ENCODE measurements at regions not wholly inside any gene's neighbourhood (a gene's known extent, or its start where the extent isn't known, plus 50 kb on each side); places are given as distances from the start of the nearest gene placed in this dataset.
A peak's percentile ranks its signal among the peaks of the same experiment; 100 is the strongest.

GRCh38 chr4:128387600-128388351 lies 100.2 kb upstream of the PGRMC2 start:
- Histone ChIP-seq H3K27me3 (ENCODE audit: control insufficient read depth, insufficient read depth, low read length) (no peaks in the 10 kb centered on the region), H3K36me3 (ENCODE audit: control insufficient read depth, insufficient read depth, low read length) (no peaks in the 10 kb centered on the region), H3K4me3 (ENCODE audit: low read depth, low read length) (no peak overlapping the region)
- peak; percentile 70 for DNase-seq (ENCODE audit: low read depth)
- no peak for TF ChIP-seq CTCF (IDR thresholded peaks at IDR 0.05; ENCODE audit: insufficient read depth, low read length, severe bottlenecking)
- peak; percentile 66 for FAIRE-seq

DNA sequence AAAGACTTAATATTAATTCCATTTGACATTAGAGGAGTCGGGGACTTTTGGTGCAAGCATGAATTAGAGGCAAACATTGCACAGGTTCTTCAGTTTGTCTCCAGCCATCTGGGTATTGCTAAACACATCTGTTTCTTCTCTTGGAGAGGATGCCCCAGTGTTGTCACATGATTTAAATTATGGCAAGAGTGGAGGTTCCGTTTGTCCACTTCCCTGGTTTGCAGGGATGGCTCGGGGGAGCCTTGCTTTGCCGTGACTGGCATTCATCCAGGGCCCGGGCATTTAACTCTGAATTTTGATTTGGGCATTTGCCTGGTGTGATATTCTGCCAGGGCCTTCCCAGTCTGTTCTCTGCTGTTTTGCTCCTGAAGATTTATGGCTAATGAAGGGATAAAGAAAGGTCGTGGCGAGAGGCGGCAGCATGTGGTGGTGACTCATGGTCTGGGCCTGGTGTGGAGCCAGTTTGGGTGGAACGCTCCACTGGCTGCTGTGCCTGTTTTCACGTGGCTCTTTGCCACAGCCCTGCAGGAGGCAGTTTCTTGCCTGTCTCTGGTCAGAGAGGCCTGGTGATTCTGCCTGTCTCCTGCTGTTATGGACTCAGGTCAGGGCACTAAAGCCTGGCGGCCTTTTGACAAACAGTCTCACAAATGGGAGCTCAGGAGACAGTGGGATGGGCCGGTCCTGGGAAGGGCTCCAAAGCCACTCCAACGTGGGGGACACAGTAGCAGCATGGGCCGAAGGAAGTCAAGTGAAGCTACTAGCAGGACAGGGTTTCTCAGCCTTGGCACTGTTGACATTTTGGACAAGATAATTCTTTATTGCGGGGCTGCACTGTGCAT lies 99.4 kb upstream of the PGRMC2 start:
- FAIRE-seq (no peak), DNase-seq (ENCODE audit: low read depth) (peak; percentile 74)
- Histone ChIP-seq H3K4me3 (ENCODE audit: low read depth, low read length) (no peak overlapping the region), H3K36me3 (ENCODE audit: control insufficient read depth, insufficient read depth, low read length) (no peaks in the 10 kb centered on the region), H3K27me3 (ENCODE audit: control insufficient read depth, insufficient read depth, low read length) (no peaks in the 10 kb centered on the region)
- no peak for TF ChIP-seq CTCF (IDR thresholded peaks at IDR 0.05; ENCODE audit: insufficient read depth, low read length, severe bottlenecking)

GRCh38 chr4:128385683-128386304 lies 98.2 kb upstream of the PGRMC2 start:
- peak; percentile 31 for TF ChIP-seq CTCF (IDR thresholded peaks at IDR 0.05; ENCODE audit: insufficient read depth, low read length, severe bottlenecking)
- no peak for FAIRE-seq

GRCh38 chr4:128384765-128385598 lies 97.4 kb upstream of the PGRMC2 start:
- Histone ChIP-seq H3K4me3 (ENCODE audit: low read depth, low read length) (no peak overlapping the region), H3K36me3 (ENCODE audit: control insufficient read depth, insufficient read depth, low read length) (no peaks in the 10 kb centered on the region), H3K27me3 (ENCODE audit: control insufficient read depth, insufficient read depth, low read length) (no peaks in the 10 kb centered on the region)
- TF ChIP-seq CTCF (IDR thresholded peaks at IDR 0.05; ENCODE audit: insufficient read depth, low read length, severe bottlenecking), result no peak
- no peak for FAIRE-seq
- DNase-seq (ENCODE audit: low read depth), result no peak

More at GRCh38 chr4:128385683-128386304, 98.2 kb upstream of the PGRMC2 start:
- no peak overlapping the region for H3K4me3 ChIP-seq (ENCODE audit: low read depth, low read length)
- H3K27me3 ChIP-seq (ENCODE audit: control insufficient read depth, insufficient read depth, low read length), result no peaks in the 10 kb centered on the region
- DNase-seq (ENCODE audit: low read depth), result peak; percentile 91
- no peaks in the 10 kb centered on the region for H3K36me3 ChIP-seq (ENCODE audit: control insufficient read depth, insufficient read depth, low read length)

DNA sequence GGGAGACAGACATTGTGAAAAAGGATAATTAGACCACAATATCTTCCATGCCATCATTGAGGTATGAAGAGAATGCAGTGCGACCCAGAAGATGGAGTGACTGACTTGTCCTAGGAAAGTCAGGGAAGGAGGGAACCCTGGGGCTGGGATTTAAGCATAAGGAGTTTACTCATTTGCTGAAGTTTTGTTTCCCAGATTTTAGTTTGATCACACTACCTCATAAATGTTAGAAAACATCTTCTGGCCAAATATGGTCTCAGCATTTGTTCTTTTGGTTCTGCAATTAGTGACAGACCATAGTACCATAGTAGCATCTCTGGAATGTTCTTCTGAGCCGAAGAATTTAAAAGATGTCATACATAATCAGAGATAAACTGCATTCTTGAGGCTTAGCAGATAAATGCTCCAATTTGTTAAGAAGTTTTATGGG lies 96.5 kb upstream of the PGRMC2 start:
- no peak for TF ChIP-seq CTCF (IDR thresholded peaks at IDR 0.05; ENCODE audit: insufficient read depth, low read length, severe bottlenecking)
- H3K4me3 ChIP-seq (ENCODE audit: low read depth, low read length), result no peak overlapping the region
- FAIRE-seq, result no peak
- no peaks in the 10 kb centered on the region for H3K27me3 ChIP-seq (ENCODE audit: control insufficient read depth, insufficient read depth, low read length)
- DNase-seq (ENCODE audit: low read depth), result no peak
- H3K36me3 ChIP-seq (ENCODE audit: control insufficient read depth, insufficient read depth, low read length), result no peaks in the 10 kb centered on the region

All from bronchial epithelial cell (primary cell).